Naive B cell (primary cell): ENCODE measurements at regions not wholly inside any gene's neighbourhood (a gene's known extent, or its start where the extent isn't known, plus 50 kb on each side); places are given as distances from the start of the nearest gene placed in this dataset.

Source experiments
- ATAC-seq, 2 donors: fragments of 150-1000 bp; cut with Tn5 transposase; 2 replicates each; pipeline ENCODE4 v1.10.0; 2021; ENCODE audit warnings: low read depth in 2 of 2, mild to moderate bottlenecking in 2 of 2, moderate library complexity in 2 of 2
- DNase-seq: peaks from one replicate; pipeline ENCODE4 v3.0.0; 2022
- H3K27ac Mint-ChIP-seq, 6 donors: one replicate each; pipeline ENCODE4 v1.8.0; 2020 to 2022; ENCODE audit warnings: mild to moderate bottlenecking in 6 of 6, mixed read lengths in 6 of 6, moderate library complexity in 5 of 6, inconsistent platforms in 2 of 6
- H3K27me3 Mint-ChIP-seq, 3 donors: one replicate each; pipeline ENCODE4 v1.8.0; 2021 to 2022; ENCODE audit warnings: mixed read lengths in 3 of 3, mild to moderate bottlenecking in 1 of 3
- H3K36me3 Mint-ChIP-seq, 2 donors: one replicate each; pipeline ENCODE4 v1.8.0; 2020 to 2022; ENCODE audit warnings: mixed read lengths in 2 of 2, inconsistent platforms in 1 of 2, mild to moderate bottlenecking in 1 of 2
- H3K4me1 Mint-ChIP-seq, 3 donors: one replicate each; pipeline ENCODE4 v1.8.0; 2020 to 2022; ENCODE audit warnings: mixed read lengths in 3 of 3, inconsistent platforms in 1 of 3, mild to moderate bottlenecking in 1 of 3, moderate library complexity in 1 of 3
- H3K4me3 Mint-ChIP-seq, 8 donors: one replicate each; pipeline ENCODE4 v1.8.0; 2020 to 2022; ENCODE audit warnings: mild to moderate bottlenecking in 8 of 8, mixed read lengths in 8 of 8, moderate library complexity in 8 of 8, inconsistent platforms in 2 of 8
- H3K9me3 Mint-ChIP-seq, 7 donors: one replicate each; pipeline ENCODE4 v1.8.0; 2020 to 2022; ENCODE audit warnings: mixed read lengths in 7 of 7, mild to moderate bottlenecking in 5 of 7, inconsistent platforms in 2 of 7, moderate library complexity in 1 of 7

- no peak for DNase-seq
- Mint-ChIP-seq H3K9me3 (peaks cover 0 to 18% (median 11%) of the 10 kb centered on the region in 7 donors), H3K27ac (no peak overlapping the region), H3K4me1 (no peaks in the 10 kb centered on the region), H3K4me3 (peak overlapping the region in 1 of 8 donors; percentile 71), H3K27me3 (no peaks in the 10 kb centered on the region), H3K36me3 (peaks cover 9 to 13% of the 10 kb centered on the region in 2 donors)
- no peak for ATAC-seq
These were observed 157.0 kb downstream of the ACTL7B start for GRCh38 chr9:108698801-108699200.

GRCh38 chr9:108698231-108698630 lies 157.6 kb downstream of the ACTL7B start:
- H3K9me3 Mint-ChIP-seq, result peaks cover 0 to 17% (median 11%) of the 10 kb centered on the region in 7 donors
- DNase-seq (no peak), ATAC-seq (no peak)
- H3K27me3 Mint-ChIP-seq, result no peaks in the 10 kb centered on the region
- no peak overlapping the region for H3K27ac Mint-ChIP-seq
- H3K36me3 Mint-ChIP-seq, result peaks cover 9 to 13% of the 10 kb centered on the region in 2 donors
- peak overlapping the region in 1 of 8 donors; percentile 7 for H3K4me3 Mint-ChIP-seq
- no peaks in the 10 kb centered on the region for H3K4me1 Mint-ChIP-seq

GRCh38 chr9:108696156-108696555 lies 159.6 kb downstream of the ACTL7B start:
- Mint-ChIP-seq H3K4me1 (no peaks in the 10 kb centered on the region), H3K9me3 (peaks cover 0 to 17% (median 11%) of the 10 kb centered on the region in 7 donors), H3K27me3 (no peaks in the 10 kb centered on the region), H3K36me3 (peaks cover 9 to 13% of the 10 kb centered on the region in 2 donors), H3K4me3 (no peak overlapping the region), H3K27ac (no peak overlapping the region)
- DNase-seq, result no peak
- no peak for ATAC-seq

GRCh38 chr9:108694170-108694569 lies 161.6 kb downstream of the ACTL7B start:
- H3K4me3 Mint-ChIP-seq, result no peak overlapping the region

GRCh38 chr9:108691614-108692013 lies 164.2 kb downstream of the ACTL7B start:
- Mint-ChIP-seq H3K9me3 (peaks cover 5 to 39% (median 19%) of the 10 kb centered on the region in 7 donors), H3K27me3 (no peaks in the 10 kb centered on the region), H3K4me1 (no peaks in the 10 kb centered on the region), H3K4me3 (no peak overlapping the region), H3K27ac (no peak overlapping the region), H3K36me3 (peaks cover 9 to 13% of the 10 kb centered on the region in 2 donors)
- no peak for ATAC-seq
- no peak for DNase-seq

More at GRCh38 chr9:108694170-108694569, 161.6 kb downstream of the ACTL7B start:
- Mint-ChIP-seq H3K4me1 (no peaks in the 10 kb centered on the region), H3K36me3 (peaks cover 9 to 13% of the 10 kb centered on the region in 2 donors), H3K27ac (no peak overlapping the region), H3K27me3 (no peaks in the 10 kb centered on the region), H3K9me3 (peaks cover 1 to 23% (median 12%) of the 10 kb centered on the region in 7 donors)
- ATAC-seq (no peak), DNase-seq (no peak)

GRCh38 chr9:108688676-108689075 lies 167.1 kb downstream of the ACTL7B start:
- no peak overlapping the region for H3K27ac Mint-ChIP-seq
- no peaks in the 10 kb centered on the region for H3K4me1 Mint-ChIP-seq
- peaks cover 2 to 35% (median 21%) of the 10 kb centered on the region in 7 donors for H3K9me3 Mint-ChIP-seq
- DNase-seq, result no peak
- no peak overlapping the region for H3K4me3 Mint-ChIP-seq
- H3K27me3 Mint-ChIP-seq, result no peaks in the 10 kb centered on the region
- peaks cover 0 to 7% of the 10 kb centered on the region in 2 donors for H3K36me3 Mint-ChIP-seq
- no peak for ATAC-seq

GRCh38 chr9:108688051-108688450 lies 167.7 kb downstream of the ACTL7B start:
- no peak overlapping the region for H3K27ac Mint-ChIP-seq
- H3K36me3 Mint-ChIP-seq, result peaks cover 0 to 7% of the 10 kb centered on the region in 2 donors
- DNase-seq, result no peak
- no peaks in the 10 kb centered on the region for H3K4me1 Mint-ChIP-seq
- ATAC-seq, result no peak
- no peak overlapping the region for H3K4me3 Mint-ChIP-seq
- peaks cover 2 to 35% (median 21%) of the 10 kb centered on the region in 7 donors for H3K9me3 Mint-ChIP-seq
- no peaks in the 10 kb centered on the region for H3K27me3 Mint-ChIP-seq

GRCh38 chr9:108687006-108687987 lies 168.5 kb downstream of the ACTL7B start:
- Mint-ChIP-seq H3K27me3 (no peaks in the 10 kb centered on the region), H3K4me1 (no peaks in the 10 kb centered on the region)

GRCh38 chr9:108684288-108685025 lies 171.3 kb downstream of the ACTL7B start:
- Mint-ChIP-seq H3K27ac (peak overlapping the region in 2 of 6 donors; percentile 65 to 71), H3K27me3 (no peaks in the 10 kb centered on the region), H3K4me3 (peak overlapping the region in 1 of 8 donors; percentile 26), H3K9me3 (peaks cover 2 to 32% (median 19%) of the 10 kb centered on the region in 7 donors), H3K36me3 (peaks cover 0 to 7% of the 10 kb centered on the region in 2 donors), H3K4me1 (no peaks in the 10 kb centered on the region)
- ATAC-seq (no peak), DNase-seq (no peak)

More at GRCh38 chr9:108687006-108687987, 168.5 kb downstream of the ACTL7B start:
- ATAC-seq (no peak), DNase-seq (no peak)
- H3K9me3 Mint-ChIP-seq, result peaks cover 2 to 35% (median 21%) of the 10 kb centered on the region in 7 donors
- H3K36me3 Mint-ChIP-seq, result peaks cover 0 to 7% of the 10 kb centered on the region in 2 donors
- no peak overlapping the region for H3K4me3 Mint-ChIP-seq
- H3K27ac Mint-ChIP-seq, result no peak overlapping the region

- DNase-seq (no peak), ATAC-seq (no peak)
- no peak overlapping the region for H3K4me3 Mint-ChIP-seq
- H3K4me1 Mint-ChIP-seq, result no peaks in the 10 kb centered on the region
- H3K27me3 Mint-ChIP-seq, result peaks cover 0 to 4% (median 0%) of the 10 kb centered on the region in 3 donors
- H3K36me3 Mint-ChIP-seq, result peaks cover 0 to 7% of the 10 kb centered on the region in 2 donors
- H3K9me3 Mint-ChIP-seq, result peaks cover 1 to 23% (median 15%) of the 10 kb centered on the region in 7 donors
- no peak overlapping the region for H3K27ac Mint-ChIP-seq
These were observed 172.5 kb downstream of the ACTL7B start for GRCh38 chr9:108683245-108683644.

GRCh38 chr9:108681851-108682590 lies 173.8 kb downstream of the ACTL7B start:
- H3K9me3 Mint-ChIP-seq, result peaks cover 1 to 16% (median 10%) of the 10 kb centered on the region in 7 donors
- H3K4me1 Mint-ChIP-seq, result no peaks in the 10 kb centered on the region
- no peak for DNase-seq
- H3K27ac Mint-ChIP-seq, result no peak overlapping the region
- H3K4me3 Mint-ChIP-seq, result no peak overlapping the region
- H3K36me3 Mint-ChIP-seq, result peaks cover 0 to 7% of the 10 kb centered on the region in 2 donors
- ATAC-seq, result no peak
- peaks cover 0 to 4% (median 0%) of the 10 kb centered on the region in 3 donors for H3K27me3 Mint-ChIP-seq

GRCh38 chr9:108680946-108681345 lies 174.8 kb downstream of the ACTL7B start:
- peaks cover 0 to 4% (median 0%) of the 10 kb centered on the region in 3 donors for H3K27me3 Mint-ChIP-seq
- no peak for ATAC-seq
- peaks cover 0 to 2% (median 0%) of the 10 kb centered on the region in 3 donors for H3K4me1 Mint-ChIP-seq
- no peak overlapping the region for H3K27ac Mint-ChIP-seq
- H3K4me3 Mint-ChIP-seq, result no peak overlapping the region
- no peak for DNase-seq
- H3K9me3 Mint-ChIP-seq, result peaks cover 0 to 5% (median 4%) of the 10 kb centered on the region in 7 donors
- H3K36me3 Mint-ChIP-seq, result peaks cover 0 to 7% of the 10 kb centered on the region in 2 donors

- DNase-seq (no peak), ATAC-seq (no peak)
- H3K27ac Mint-ChIP-seq, result peak overlapping the region in 1 of 6 donors; percentile 65
- H3K27me3 Mint-ChIP-seq, result peaks cover 0 to 4% (median 0%) of the 10 kb centered on the region in 3 donors
- no peak overlapping the region for H3K4me3 Mint-ChIP-seq
- H3K36me3 Mint-ChIP-seq, result no peaks in the 10 kb centered on the region
- H3K9me3 Mint-ChIP-seq, result peaks cover 0 to 3% (median 0%) of the 10 kb centered on the region in 7 donors
- H3K4me1 Mint-ChIP-seq, result peaks cover 0 to 2% (median 0%) of the 10 kb centered on the region in 3 donors
These were observed 178.0 kb downstream of the ACTL7B start for GRCh38 chr9:108677776-108678175.
